Loucy (cell line): ENCODE measurements at regions not wholly inside any gene's neighbourhood (a gene's known extent, or its start where the extent isn't known, plus 50 kb on each side); places are given as distances from the start of the nearest gene placed in this dataset.

Experiments used
- H2AFZ ChIP-seq: fragments of 200-600 bp; sonication (generic); 2 replicates; pipeline ENCODE4 v1.6.0; 2016; ENCODE audit warnings: antibody characterized with exemption, mild to moderate bottlenecking, low read length, moderate library complexity
- H3F3A ChIP-seq: fragments of 200-600 bp; 2 replicates; pipeline ENCODE4 v1.6.0; 2016; ENCODE audit warnings: antibody characterized with exemption, low read depth, mild to moderate bottlenecking
- H3K27me3 ChIP-seq: fragments of 200-600 bp; sonication (generic); 2 replicates; pipeline ENCODE4 v1.6.1; 2014; ENCODE audit warnings: low read length, mild to moderate bottlenecking; ENCODE audit not compliant: insufficient read depth, poor library complexity, severe bottlenecking
- H3K36me3 ChIP-seq: fragments of 200-600 bp; sonication (generic); 2 replicates; pipeline ENCODE4 v1.6.1; 2016; ENCODE audit warnings: low read length; ENCODE audit not compliant: insufficient read depth
- H3K4me1 ChIP-seq: fragments of 200-600 bp; sonication (generic); 2 replicates; pipeline ENCODE4 v1.5.1; 2014; ENCODE audit warnings: low read length, mild to moderate bottlenecking; ENCODE audit not compliant: insufficient read depth, poor library complexity, severe bottlenecking
- H3K4me2 ChIP-seq: fragments of 200-600 bp; sonication (generic); 2 replicates; pipeline ENCODE4 v1.6.0; 2014; ENCODE audit warnings: antibody characterized with exemption, low read length, low read depth, mild to moderate bottlenecking; ENCODE audit not compliant: poor library complexity, severe bottlenecking
- H3K4me3 ChIP-seq: fragments of 200-600 bp; sonication (generic); 2 replicates; pipeline ENCODE4 v1.5.1; 2014; ENCODE audit warnings: low read length, mild to moderate bottlenecking, mixed read lengths; ENCODE audit not compliant: poor library complexity, severe bottlenecking
- H3K79me2 ChIP-seq: fragments of 200-600 bp; sonication (generic); 2 replicates; pipeline ENCODE4 v1.6.1; 2014; ENCODE audit warnings: low read length; ENCODE audit not compliant: insufficient read depth
- H3K9ac ChIP-seq: fragments of 200-600 bp; sonication (generic); 2 replicates; pipeline ENCODE4 v1.6.0; 2014; ENCODE audit warnings: mild to moderate bottlenecking, low read depth, low read length, moderate library complexity; ENCODE audit not compliant: poor library complexity, severe bottlenecking
- H3K9me2 ChIP-seq: fragments of 200-600 bp; sonication (generic); replicated peaks from 2 replicates; pipeline ENCODE4 v1.6.1; 2016; ENCODE audit warnings: low read depth, low read length, mixed read lengths
- H3K9me3 ChIP-seq: fragments of 200-600 bp; sonication (generic); 2 replicates; pipeline ENCODE4 v1.6.1; 2014; ENCODE audit warnings: mild to moderate bottlenecking, antibody characterized with exemption, low read length, low read depth; ENCODE audit not compliant: insufficient read depth
- H4K20me1 ChIP-seq: fragments of 200-600 bp; sonication (generic); 2 replicates; pipeline ENCODE4 v1.6.0; 2014; ENCODE audit warnings: antibody characterized with exemption, low read length, mild to moderate bottlenecking; ENCODE audit not compliant: insufficient read depth, poor library complexity, severe bottlenecking
- EZH2phosphoT487 ChIP-seq: fragments of 200-600 bp; IDR thresholded peaks from 2 replicates; pipeline ENCODE4 v1.6.1; 2018; ENCODE audit warnings: antibody characterized with exemption, mild to moderate bottlenecking, moderate library complexity, borderline replicate concordance
- TF ChIP-seq, protein P1 (sequence below): fragments of 200-600 bp; sonication (generic); conservative IDR thresholded peaks from 2 replicates; pipeline ENCODE4 v1.5.1; 2014; ENCODE audit warnings: mild to moderate bottlenecking, antibody characterized with exemption, low read length

- Histone ChIP-seq H3K36me3 (no peaks in the 10 kb centered on the region), H3K27me3 (no peaks in the 10 kb centered on the region), H3K9ac (no peak overlapping the region), H3K4me1 (no peaks in the 10 kb centered on the region), H3K9me2 (no peaks in the 10 kb centered on the region), H3K4me3 (no peak overlapping the region), H3K79me2 (no peaks in the 10 kb centered on the region), H2AFZ (no peak overlapping the region), H3F3A (no peaks in the 10 kb centered on the region), H3K9me3 (no peaks in the 10 kb centered on the region), H4K20me1 (no peaks in the 10 kb centered on the region), H3K4me2 (no peak overlapping the region)
- TF ChIP-seq, protein P1, sequence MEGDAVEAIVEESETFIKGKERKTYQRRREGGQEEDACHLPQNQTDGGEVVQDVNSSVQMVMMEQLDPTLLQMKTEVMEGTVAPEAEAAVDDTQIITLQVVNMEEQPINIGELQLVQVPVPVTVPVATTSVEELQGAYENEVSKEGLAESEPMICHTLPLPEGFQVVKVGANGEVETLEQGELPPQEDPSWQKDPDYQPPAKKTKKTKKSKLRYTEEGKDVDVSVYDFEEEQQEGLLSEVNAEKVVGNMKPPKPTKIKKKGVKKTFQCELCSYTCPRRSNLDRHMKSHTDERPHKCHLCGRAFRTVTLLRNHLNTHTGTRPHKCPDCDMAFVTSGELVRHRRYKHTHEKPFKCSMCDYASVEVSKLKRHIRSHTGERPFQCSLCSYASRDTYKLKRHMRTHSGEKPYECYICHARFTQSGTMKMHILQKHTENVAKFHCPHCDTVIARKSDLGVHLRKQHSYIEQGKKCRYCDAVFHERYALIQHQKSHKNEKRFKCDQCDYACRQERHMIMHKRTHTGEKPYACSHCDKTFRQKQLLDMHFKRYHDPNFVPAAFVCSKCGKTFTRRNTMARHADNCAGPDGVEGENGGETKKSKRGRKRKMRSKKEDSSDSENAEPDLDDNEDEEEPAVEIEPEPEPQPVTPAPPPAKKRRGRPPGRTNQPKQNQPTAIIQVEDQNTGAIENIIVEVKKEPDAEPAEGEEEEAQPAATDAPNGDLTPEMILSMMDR, result no peak
- TF ChIP-seq EZH2phosphoT487, result no peak
These were observed 860.6 kb upstream of the SEMA6A start for GRCh38 chr5:117435203-117435602.

DNA sequence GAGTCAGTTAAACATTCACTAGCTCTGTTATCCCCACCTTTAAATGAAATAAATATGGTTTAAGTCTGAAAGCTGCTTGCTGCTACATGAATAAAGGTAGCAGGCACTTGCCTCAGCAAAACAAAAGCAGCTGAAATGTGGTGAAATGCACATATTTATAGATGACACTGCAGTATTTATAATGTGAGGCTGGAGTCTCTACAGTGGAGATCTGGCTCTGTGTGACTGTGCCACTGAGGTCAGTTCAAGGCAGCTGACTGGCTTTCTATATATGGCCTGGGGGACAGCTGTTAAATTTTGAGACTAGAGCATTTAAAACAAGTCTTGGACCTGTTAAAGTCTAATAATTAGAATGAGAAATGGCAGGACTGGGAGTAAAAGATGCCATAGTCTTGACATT is 859.6 kb upstream of the SEMA6A start:
- no peaks in the 10 kb centered on the region for H4K20me1 ChIP-seq
- H3K4me2 ChIP-seq, result no peak overlapping the region
- no peak overlapping the region for H3K4me3 ChIP-seq
- no peaks in the 10 kb centered on the region for H3K79me2 ChIP-seq
- no peaks in the 10 kb centered on the region for H3K9me3 ChIP-seq
- H3K36me3 ChIP-seq, result no peaks in the 10 kb centered on the region
- no peaks in the 10 kb centered on the region for H3K4me1 ChIP-seq
- H3K9ac ChIP-seq, result no peak overlapping the region
- no peaks in the 10 kb centered on the region for H3F3A ChIP-seq
- no peaks in the 10 kb centered on the region for H3K27me3 ChIP-seq
- TF ChIP-seq, protein P1, result no peak
- TF ChIP-seq EZH2phosphoT487, result no peak
- H2AFZ ChIP-seq, result no peak overlapping the region
- no peaks in the 10 kb centered on the region for H3K9me2 ChIP-seq

DNA sequence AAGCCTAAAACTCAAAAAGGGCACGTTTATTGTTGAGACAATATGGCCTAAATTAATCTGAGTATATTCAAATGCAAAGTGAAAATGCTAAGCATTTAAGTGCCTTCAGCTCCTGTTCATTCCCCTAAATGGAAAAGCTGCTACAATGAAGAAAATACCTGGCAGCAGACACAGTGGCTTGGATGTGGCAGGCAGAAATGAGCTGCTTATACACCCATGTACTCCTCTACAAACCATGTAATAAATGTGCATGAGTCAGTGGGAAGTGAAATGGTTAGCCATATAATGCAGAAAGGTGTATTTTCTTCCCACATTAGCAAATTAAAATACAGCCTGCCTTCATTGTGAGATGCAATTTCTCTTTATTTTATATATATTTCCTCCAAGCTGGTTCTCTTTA is 859.2 kb upstream of the SEMA6A start:
- H3K9me2 ChIP-seq, result no peaks in the 10 kb centered on the region
- no peaks in the 10 kb centered on the region for H3K36me3 ChIP-seq
- no peak overlapping the region for H2AFZ ChIP-seq
- no peaks in the 10 kb centered on the region for H3F3A ChIP-seq
- H3K9ac ChIP-seq, result no peak overlapping the region
- H3K4me3 ChIP-seq, result no peak overlapping the region
- no peaks in the 10 kb centered on the region for H4K20me1 ChIP-seq
- no peaks in the 10 kb centered on the region for H3K4me1 ChIP-seq
- no peaks in the 10 kb centered on the region for H3K9me3 ChIP-seq
- no peaks in the 10 kb centered on the region for H3K79me2 ChIP-seq
- no peak overlapping the region for H3K4me2 ChIP-seq
- no peak for TF ChIP-seq EZH2phosphoT487
- TF ChIP-seq, protein P1, result no peak
- H3K27me3 ChIP-seq, result no peaks in the 10 kb centered on the region
